Fibroblast of villous mesenchyme (primary cell): ENCODE measurements at regions not wholly inside any gene's neighbourhood (a gene's known extent, or its start where the extent isn't known, plus 50 kb on each side); places are given as distances from the start of the nearest gene placed in this dataset.

Source experiments
- DNase-seq: peaks from one replicate; pipeline ENCODE4 v3.0.0-alpha.2; 2010; ENCODE audit warnings: low read depth
- H3K4me3 ChIP-seq: 2 replicates; pipeline ENCODE4 v1.5.1; 2011; ENCODE audit warnings: low read depth, mild to moderate bottlenecking, low read length
- TF ChIP-seq, protein P1 (sequence below): IDR thresholded peaks from 2 replicates; pipeline ENCODE4 v1.5.1; 2012; ENCODE audit warnings: low read depth, mild to moderate bottlenecking, low read length; ENCODE audit not compliant: insufficient read depth

DNA sequence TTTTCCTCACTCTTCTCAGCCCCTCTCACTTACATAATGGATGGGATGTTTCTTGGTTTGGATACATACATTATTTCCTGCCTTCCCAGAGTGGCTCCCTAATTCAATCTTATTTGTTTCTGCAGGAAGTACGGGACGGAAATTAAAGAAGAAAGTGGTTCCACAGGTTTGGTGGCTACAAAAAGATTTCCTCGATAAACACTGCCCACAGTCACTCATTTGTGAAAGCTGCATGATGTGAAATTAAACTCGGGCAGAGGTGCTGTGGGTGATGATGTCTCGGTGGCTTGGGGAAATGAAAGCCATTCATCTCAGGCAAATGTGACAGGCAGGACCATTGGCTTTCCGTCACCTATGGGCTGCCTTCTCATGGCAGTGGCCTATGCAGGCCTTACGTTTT is 119.5 kb upstream of the KCNG1 start:
- DNase-seq, result no peak
- no peak overlapping the region for H3K4me3 ChIP-seq
- TF ChIP-seq, protein P1, sequence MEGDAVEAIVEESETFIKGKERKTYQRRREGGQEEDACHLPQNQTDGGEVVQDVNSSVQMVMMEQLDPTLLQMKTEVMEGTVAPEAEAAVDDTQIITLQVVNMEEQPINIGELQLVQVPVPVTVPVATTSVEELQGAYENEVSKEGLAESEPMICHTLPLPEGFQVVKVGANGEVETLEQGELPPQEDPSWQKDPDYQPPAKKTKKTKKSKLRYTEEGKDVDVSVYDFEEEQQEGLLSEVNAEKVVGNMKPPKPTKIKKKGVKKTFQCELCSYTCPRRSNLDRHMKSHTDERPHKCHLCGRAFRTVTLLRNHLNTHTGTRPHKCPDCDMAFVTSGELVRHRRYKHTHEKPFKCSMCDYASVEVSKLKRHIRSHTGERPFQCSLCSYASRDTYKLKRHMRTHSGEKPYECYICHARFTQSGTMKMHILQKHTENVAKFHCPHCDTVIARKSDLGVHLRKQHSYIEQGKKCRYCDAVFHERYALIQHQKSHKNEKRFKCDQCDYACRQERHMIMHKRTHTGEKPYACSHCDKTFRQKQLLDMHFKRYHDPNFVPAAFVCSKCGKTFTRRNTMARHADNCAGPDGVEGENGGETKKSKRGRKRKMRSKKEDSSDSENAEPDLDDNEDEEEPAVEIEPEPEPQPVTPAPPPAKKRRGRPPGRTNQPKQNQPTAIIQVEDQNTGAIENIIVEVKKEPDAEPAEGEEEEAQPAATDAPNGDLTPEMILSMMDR, result no peak

- TF ChIP-seq, protein P1, result no peak
- no peak for DNase-seq
- no peak overlapping the region for H3K4me3 ChIP-seq
Measured at GRCh38 chr20:51140671-51141070, 117.8 kb upstream of the KCNG1 start.

DNA sequence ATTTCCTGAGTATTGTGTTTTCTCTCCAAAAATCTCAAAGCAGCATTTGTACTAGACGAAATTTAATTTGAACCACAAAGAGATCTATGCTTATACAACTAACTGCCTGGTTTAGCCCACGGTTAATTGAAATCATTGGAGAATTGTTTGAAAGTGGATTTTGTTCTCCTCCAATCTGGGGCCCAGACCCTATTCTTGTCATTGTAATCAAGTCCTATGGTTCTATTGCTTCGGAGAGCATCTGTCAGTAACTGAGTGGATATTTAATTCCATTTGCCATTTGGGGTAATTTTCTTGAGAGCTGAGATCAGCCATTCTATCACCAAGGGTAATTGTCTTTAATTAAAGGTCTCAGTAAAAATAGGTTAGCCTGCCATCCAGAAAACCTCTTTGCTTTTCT is 117.0 kb upstream of the KCNG1 start:
- no peak for DNase-seq
- TF ChIP-seq, protein P1, result no peak
- H3K4me3 ChIP-seq, result no peak overlapping the region

GRCh38 chr20:51138576-51138975 is 115.7 kb upstream of the KCNG1 start:
- TF ChIP-seq, protein P1, result no peak
- DNase-seq, result no peak

GRCh38 chr20:51137461-51137860 is 114.6 kb upstream of the KCNG1 start:
- TF ChIP-seq, protein P1, result no peak
- no peak for DNase-seq
- no peak overlapping the region for H3K4me3 ChIP-seq

More at GRCh38 chr20:51138576-51138975, 115.7 kb upstream of the KCNG1 start:
- H3K4me3 ChIP-seq, result no peak overlapping the region

- DNase-seq, result peak; percentile 11
- TF ChIP-seq, protein P1, result no peak
- peak overlapping the region; percentile 9 for H3K4me3 ChIP-seq
Measured at GRCh38 chr20:51135926-51136715, 113.2 kb upstream of the KCNG1 start.

- H3K4me3 ChIP-seq, result no peak overlapping the region
- TF ChIP-seq, protein P1, result no peak
- DNase-seq, result no peak
Measured at GRCh38 chr20:51134405-51134804, 111.5 kb upstream of the KCNG1 start.
